ENCODE measurements at regions not wholly inside any gene's neighbourhood (a gene's known extent, or its start where the extent isn't known, plus 50 kb on each side); places are given as distances from the start of the nearest gene placed in this dataset.

- TF ChIP-seq, protein P1, sequence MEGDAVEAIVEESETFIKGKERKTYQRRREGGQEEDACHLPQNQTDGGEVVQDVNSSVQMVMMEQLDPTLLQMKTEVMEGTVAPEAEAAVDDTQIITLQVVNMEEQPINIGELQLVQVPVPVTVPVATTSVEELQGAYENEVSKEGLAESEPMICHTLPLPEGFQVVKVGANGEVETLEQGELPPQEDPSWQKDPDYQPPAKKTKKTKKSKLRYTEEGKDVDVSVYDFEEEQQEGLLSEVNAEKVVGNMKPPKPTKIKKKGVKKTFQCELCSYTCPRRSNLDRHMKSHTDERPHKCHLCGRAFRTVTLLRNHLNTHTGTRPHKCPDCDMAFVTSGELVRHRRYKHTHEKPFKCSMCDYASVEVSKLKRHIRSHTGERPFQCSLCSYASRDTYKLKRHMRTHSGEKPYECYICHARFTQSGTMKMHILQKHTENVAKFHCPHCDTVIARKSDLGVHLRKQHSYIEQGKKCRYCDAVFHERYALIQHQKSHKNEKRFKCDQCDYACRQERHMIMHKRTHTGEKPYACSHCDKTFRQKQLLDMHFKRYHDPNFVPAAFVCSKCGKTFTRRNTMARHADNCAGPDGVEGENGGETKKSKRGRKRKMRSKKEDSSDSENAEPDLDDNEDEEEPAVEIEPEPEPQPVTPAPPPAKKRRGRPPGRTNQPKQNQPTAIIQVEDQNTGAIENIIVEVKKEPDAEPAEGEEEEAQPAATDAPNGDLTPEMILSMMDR (conservative IDR thresholded peaks at IDR 0.05), result no peak
- TF ChIP-seq ZFX (IDR thresholded peaks at IDR 0.05), result no peak
Observed at GRCh38 chr2:144088863-144089262, 431.1 kb downstream of the ZEB2 start.

Data from C4-2B (cell line).